GM12878 (cell line): ENCODE measurements at regions not wholly inside any gene's neighbourhood (a gene's known extent, or its start where the extent isn't known, plus 50 kb on each side); places are given as distances from the start of the nearest gene placed in this dataset.

Experiments
- CBX5 ChIP-seq: sonication (generic); IDR thresholded peaks from 2 replicates; pipeline ENCODE4 v1.6.1; 2016; ENCODE audit warnings: low read depth, moderate library complexity, mild to moderate bottlenecking, inconsistent platforms
- CTCF ChIP-seq, 3 experiments: IDR thresholded peaks in 2 of 3; conservative IDR thresholded peaks in 1 of 3; 2 replicates each; pipeline ENCODE4 v1.5.1; 2011; ENCODE audit warnings: low read depth in 3 of 3, low read length in 3 of 3, mild to moderate bottlenecking in 3 of 3, control low read depth in 2 of 3, moderate library complexity in 2 of 3, inconsistent platforms in 1 of 3, mixed read lengths in 1 of 3; ENCODE audit not compliant: control insufficient read depth in 2 of 3, insufficient read depth in 1 of 3; ENCODE audit errors: extremely low read depth in 1 of 3
- EGR1 ChIP-seq, 2 experiments: IDR thresholded peaks; 1 replicate in 1 of 2; 2 replicates in 1 of 2; pipeline ENCODE4 v1.6.1; 2011 to 2012; ENCODE audit warnings: low read depth in 2 of 2, low read length in 2 of 2, borderline replicate concordance in 1 of 2, mild to moderate bottlenecking in 1 of 2, moderate library complexity in 1 of 2
- ELK1 ChIP-seq: IDR thresholded peaks from 2 replicates; pipeline ENCODE4 v1.6.1; 2012; ENCODE audit warnings: low read depth, low read length, improper control_type of control experiment
- EP300 ChIP-seq, 2 experiments: fragments of 150-350 bp in 1 of 2; IDR thresholded peaks; 2 replicates each; pipeline ENCODE4 v1.6.1; 2011 to 2012; ENCODE audit warnings: low read depth in 2 of 2, low read length in 2 of 2, borderline replicate concordance in 1 of 2, improper control_type of control experiment in 1 of 2, inconsistent platforms in 1 of 2; ENCODE audit not compliant: control insufficient read depth in 1 of 2
- FOXM1 ChIP-seq: IDR thresholded peaks from 2 replicates; pipeline ENCODE4 v1.6.1; 2012; ENCODE audit warnings: low read depth, mild to moderate bottlenecking, inconsistent platforms, low read length, moderate library complexity
- POLR2AphosphoS5 ChIP-seq: IDR thresholded peaks from 2 replicates; pipeline ENCODE4 v1.6.1; 2011; ENCODE audit warnings: mild to moderate bottlenecking, low read length, inconsistent platforms
- REST ChIP-seq: IDR thresholded peaks from 2 replicates; pipeline ENCODE4 v1.6.1; 2012; ENCODE audit warnings: mild to moderate bottlenecking, low read depth, low read length
- SREBF1 ChIP-seq: IDR thresholded peaks from 2 replicates; pipeline ENCODE4 v1.6.1; 2012; ENCODE audit warnings: mild to moderate bottlenecking, low read length
- TCF7 ChIP-seq: IDR thresholded peaks from 2 replicates; pipeline ENCODE4 v1.6.1; 2014; ENCODE audit warnings: antibody characterized with exemption, borderline replicate concordance
- YBX1 ChIP-seq: fragments of 450-650 bp; IDR thresholded peaks from 2 replicates; pipeline ENCODE4 v1.6.1; 2016; ENCODE audit warnings: antibody characterized with exemption
- YY1 ChIP-seq: IDR thresholded peaks from 2 replicates; pipeline ENCODE4 v1.6.1; 2011; ENCODE audit warnings: low read depth, mild to moderate bottlenecking, low read length

GRCh38 chr6:169131390-169131789 is 122.3 kb downstream of the THBS2 start:
- TF ChIP-seq CTCF (IDR thresholded peaks at IDR 0.05 in 2 of 3, conservative IDR thresholded peaks at IDR 0.05 in 1 of 3; ENCODE audit: control insufficient read depth in 2 of 3, extremely low read depth in 1 of 3, insufficient read depth in 1 of 3, low read depth in 3 of 3, low read length in 3 of 3) (no peak), YBX1 (no peak), CBX5 (no peak), EP300 (IDR thresholded peaks at IDR 0.05; ENCODE audit: borderline replicate concordance in 1 of 2, control insufficient read depth in 1 of 2, low read depth in 2 of 2, low read length in 2 of 2) (no peak), YY1 (no peak), EGR1 (IDR thresholded peaks at IDR 0.05; ENCODE audit: borderline replicate concordance in 1 of 2, low read depth in 2 of 2, low read length in 2 of 2) (no peak), REST (no peak), POLR2AphosphoS5 (no peak), SREBF1 (no peak), ELK1 (no peak), FOXM1 (no peak), TCF7 (no peak)
